IMR-90 (cell line): ENCODE measurements at regions not wholly inside any gene's neighbourhood (a gene's known extent, or its start where the extent isn't known, plus 50 kb on each side); places are given as distances from the start of the nearest gene placed in this dataset.
A peak's percentile ranks its signal among the peaks of the same experiment; 100 is the strongest.

Source experiments
- ATAC-seq: fragments of 200-7000 bp; cut with Tn5 transposase; 2 replicates; pipeline ENCODE4 v1.9.1; 2020; ENCODE audit warnings: low read depth, mild to moderate bottlenecking, moderate library complexity
- BruUV-seq: library from RNA; stranded (reverse); fragments of 400-500 nt; replicated peaks from 2 replicates; lab custom pipeline; 2021; lab: Mats Ljungman, UMichigan
- CTCF ChIA-PET: fragments of 300-600 bp; formaldehyde crosslinking; extraction: SDS; loops from one replicate; lab custom pipeline; 2021; ENCODE audit warnings: antibody characterized with exemption; lab: Yijun Ruan, JAX
- POLR2A ChIA-PET: fragments of 300-600 bp; sonication (Branson Sonifier 250); formaldehyde crosslinking; loops from one replicate; lab custom pipeline; 2022; ENCODE audit warnings: antibody characterized with exemption; ENCODE audit not compliant: unreplicated experiment; lab: Charles Lee
- DNase-seq: peaks from one replicate; pipeline ENCODE4 v3.0.0; 2013
- H2AFZ ChIP-seq: replicated peaks from 2 replicates; pipeline ENCODE3; 2013; ENCODE audit warnings: low read length, mild to moderate bottlenecking; ENCODE audit not compliant: poor library complexity
- H2AK5ac ChIP-seq: 2 replicates; pipeline ENCODE4 v1.6.1; 2013; ENCODE audit warnings: low read depth, low read length, inconsistent platforms
- H2AK9ac ChIP-seq: replicated peaks from 2 replicates; pipeline ENCODE3; 2013; ENCODE audit warnings: mild to moderate bottlenecking, low read depth, low read length, moderate library complexity; ENCODE audit not compliant: poor library complexity
- H2BK120ac ChIP-seq: 2 replicates; pipeline ENCODE4 v1.6.1; 2013; ENCODE audit warnings: low read depth, low read length, inconsistent platforms
- H2BK15ac ChIP-seq: 3 replicates; pipeline ENCODE4 v1.6.1; 2013; ENCODE audit warnings: low read depth, low read length, inconsistent platforms
- H2BK20ac ChIP-seq: 2 replicates; pipeline ENCODE4 v1.6.1; 2013; ENCODE audit warnings: low read depth, mild to moderate bottlenecking, inconsistent platforms, low read length, moderate library complexity
- H2BK5ac ChIP-seq: 2 replicates; pipeline ENCODE4 v1.6.1; 2013; ENCODE audit warnings: mild to moderate bottlenecking, low read depth, low read length, inconsistent platforms; ENCODE audit not compliant: poor library complexity, severe bottlenecking
- H3K14ac ChIP-seq: replicated peaks from 2 replicates; pipeline ENCODE4 v1.6.1; 2013; ENCODE audit warnings: low read depth, low read length, inconsistent platforms
- H3K18ac ChIP-seq: 2 replicates; pipeline ENCODE4 v1.6.1; 2013; ENCODE audit warnings: low read depth, low read length, control low read depth
- H3K23ac ChIP-seq: 2 replicates; pipeline ENCODE4 v1.6.1; 2013; ENCODE audit warnings: low read depth, low read length, inconsistent platforms
- H3K27ac ChIP-seq: 2 replicates; pipeline ENCODE4 v1.5.1; 2013; ENCODE audit warnings: mild to moderate bottlenecking, control low read depth, low read length; ENCODE audit not compliant: insufficient read depth
- H3K27me3 ChIP-seq: 2 replicates; pipeline ENCODE4 v1.6.1; 2013; ENCODE audit warnings: low read length; ENCODE audit not compliant: control insufficient read depth, insufficient read depth
- H3K36me3 ChIP-seq: 2 replicates; pipeline ENCODE4 v1.6.1; 2013; ENCODE audit warnings: low read length, mixed read lengths; ENCODE audit not compliant: control insufficient read depth, insufficient read depth
- H3K4ac ChIP-seq: 2 replicates; pipeline ENCODE4 v1.6.1; 2013; ENCODE audit warnings: low read depth, low read length, inconsistent platforms
- H3K4me1 ChIP-seq: 2 replicates; pipeline ENCODE4 v1.6.1; 2013; ENCODE audit warnings: low read length, mixed read lengths; ENCODE audit not compliant: control insufficient read depth, insufficient read depth
- H3K4me2 ChIP-seq: 2 replicates; pipeline ENCODE4 v1.6.1; 2013; ENCODE audit warnings: low read depth, mild to moderate bottlenecking, control low read depth, low read length, moderate library complexity
- H3K4me3 ChIP-seq: 2 replicates; pipeline ENCODE4 v1.5.1; 2013; ENCODE audit warnings: low read depth, mild to moderate bottlenecking, control low read depth, low read length, moderate library complexity; ENCODE audit not compliant: insufficient read depth
- H3K56ac ChIP-seq: 2 replicates; pipeline ENCODE4 v1.6.1; 2013; ENCODE audit warnings: low read length, inconsistent platforms; ENCODE audit not compliant: insufficient read depth; ENCODE audit errors: extremely low read depth
- H3K79me1 ChIP-seq, 2 experiments: 2 replicates each; pipeline ENCODE4 v1.6.1; 2013; ENCODE audit warnings: low read length in 2 of 2, inconsistent platforms in 1 of 2, low read depth in 1 of 2
- H3K9ac ChIP-seq: 2 replicates; pipeline ENCODE4 v1.6.1; 2013; ENCODE audit warnings: low read depth, low read length, control low read depth
- H3K9me1 ChIP-seq: 2 replicates; pipeline ENCODE4 v1.6.1; 2013; ENCODE audit warnings: low read length, inconsistent platforms; ENCODE audit not compliant: insufficient read depth
- H3K9me3 ChIP-seq: 2 replicates; pipeline ENCODE4 v1.6.1; 2013; ENCODE audit warnings: low read length; ENCODE audit not compliant: control insufficient read depth, insufficient read depth
- H4K20me1 ChIP-seq: 2 replicates; pipeline ENCODE4 v1.6.1; 2013; ENCODE audit warnings: low read length, inconsistent platforms; ENCODE audit not compliant: insufficient read depth
- H4K5ac ChIP-seq: 2 replicates; pipeline ENCODE4 v1.6.1; 2013; ENCODE audit warnings: mild to moderate bottlenecking, low read depth, low read length, control low read depth
- H4K8ac ChIP-seq, 2 experiments: 2 replicates each; pipeline ENCODE4 v1.6.1; 2013; ENCODE audit warnings: low read depth in 2 of 2, low read length in 2 of 2, control low read depth in 1 of 2, inconsistent platforms in 1 of 2
- H4K91ac ChIP-seq: 2 replicates; pipeline ENCODE4 v1.6.1; 2013; ENCODE audit warnings: low read depth, low read length, inconsistent platforms; ENCODE audit not compliant: insufficient read depth
- FOS ChIP-seq: fragments of 150-350 bp; IDR thresholded peaks from 2 replicates; pipeline ENCODE4 v1.6.1; 2016; ENCODE audit warnings: low read depth, low read length
- POLR2A ChIP-seq: IDR thresholded peaks from 2 replicates; pipeline ENCODE4 v1.6.1; 2012; ENCODE audit warnings: mild to moderate bottlenecking, low read depth, low read length
- RAD21 ChIP-seq: IDR thresholded peaks from 2 replicates; pipeline ENCODE4 v1.6.1; 2012; ENCODE audit warnings: low read length, improper control_type of control experiment
- WGBS, 2 experiments: methylation state at CpG; one replicate each; pipeline versions ENCODE4 v1.1.5 to v1.1.7; 2013; ENCODE audit warnings: missing lambda C conversion rate in 2 of 2; ENCODE audit not compliant: insufficient read length in 1 of 2; ENCODE audit errors: extremely low coverage in 2 of 2; 5-methylcytosine and 5-hydroxymethylcytosine counted together
- dilution Hi-C: fragments of 300-500 bp; cut with HindIII; formaldehyde crosslinking; loops from one replicate; pipeline ENCODE4 v1.14.3; 2018; ENCODE audit warnings: low sequenced_read_pairs; ENCODE audit not compliant: unreplicated experiment
- in situ Hi-C: fragments of 300-500 bp; cut with MboI; formaldehyde crosslinking; loops from 3 replicates; pipeline ENCODE4 v1.14.3; 2019; ENCODE audit warnings: low sequenced_read_pairs, inconsistent platforms, mixed read lengths
- intact Hi-C: fragments of 100-400 bp; cut with micrococcal nuclease; formaldehyde crosslinking; loops from 2 replicates; pipeline ENCODE4 v1.10.0; 2022

DNA sequence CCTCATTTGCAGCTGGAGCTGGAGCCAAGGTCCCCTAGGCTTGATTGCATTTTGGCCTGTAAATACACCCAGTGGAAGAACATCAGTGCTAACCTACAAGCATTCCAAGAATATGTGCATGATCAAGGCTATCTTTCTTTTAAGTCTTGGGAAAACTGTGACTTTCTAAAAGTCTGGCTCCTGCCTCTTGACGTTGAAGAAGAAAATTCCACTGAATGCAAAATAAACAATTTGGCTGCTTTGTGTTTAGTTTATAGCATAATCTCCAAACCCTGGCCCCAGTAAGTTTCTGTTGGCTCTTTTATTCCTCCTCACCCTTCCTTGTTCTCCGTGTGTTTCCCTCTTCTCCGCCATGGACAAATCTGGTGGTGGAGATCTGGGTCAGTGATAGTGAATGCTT, 109.3 kb upstream of the TLE1 start:
- H3K79me1 ChIP-seq: no peaks in the 10 kb centered on the region
- in situ Hi-C loops: no loop called here
- H2BK15ac ChIP-seq: no peak overlapping the region
- H2BK20ac ChIP-seq: peak overlapping the region; percentile 11
- H3K23ac ChIP-seq: no peak overlapping the region
- BruUV-seq: no TSS peak
- no peak overlapping the region for H3K56ac ChIP-seq
- peak overlapping the region; percentile 2; the same call in 1 of the 2 replicates for H2BK120ac ChIP-seq
- H3K4me3 ChIP-seq: no peak overlapping the region
- H3K27ac ChIP-seq: peak overlapping the region; percentile 51; the same call in 1 of the 2 replicates
- H4K8ac ChIP-seq: no peak overlapping the region
- H3K9me3 ChIP-seq: no peaks in the 10 kb centered on the region
- H3K14ac ChIP-seq: no peak overlapping the region; the same call in 1 of the 2 replicates
- 0 out of 2 replicates have a peak overlapping the region, but pooled peaks have one; percentile 55 for H3K18ac ChIP-seq
- peak overlapping the region; percentile 19; the same call in 1 of the 2 replicates for H3K4ac ChIP-seq
- TF ChIP-seq RAD21 (no peak), FOS (no peak), POLR2A (no peak)
- no peak overlapping the region for H4K5ac ChIP-seq
- no peak overlapping the region for H3K9ac ChIP-seq
- intact Hi-C loops: no loop called here
- ChIA-PET POLR2A (no interaction called here), CTCF (no interaction called here)
- H2AFZ ChIP-seq: peak overlapping the region; percentile 64
- H4K91ac ChIP-seq: no peak overlapping the region
- no peaks in the 10 kb centered on the region for H3K27me3 ChIP-seq
- DNase-seq: peak; percentile 90
- dilution Hi-C loops: no loop called here
- H3K9me1 ChIP-seq: peaks cover 5% of the 10 kb centered on the region
- H3K4me2 ChIP-seq: peak overlapping the region; percentile 75
- H2AK5ac ChIP-seq: no peak overlapping the region
- H3K36me3 ChIP-seq: no peaks in the 10 kb centered on the region
- no CpG with 5 or more reads among the region's 3 CpGs for WGBS, 2 experiments
- H2BK5ac ChIP-seq: peak overlapping the region; percentile 79
- H4K20me1 ChIP-seq: no peaks in the 10 kb centered on the region
- no peak overlapping the region for H2AK9ac ChIP-seq
- peaks cover 4% of the 10 kb centered on the region for H3K4me1 ChIP-seq
- peak; percentile 84 for ATAC-seq
